GM19397 (cell line): ENCODE measurements at regions not wholly inside any gene's neighbourhood (a gene's known extent, or its start where the extent isn't known, plus 50 kb on each side); places are given as distances from the start of the nearest gene placed in this dataset.

Experiments
- ATAC-seq: cut with Tn5 transposase; IDR thresholded peaks from one replicate; pipeline ENCODE4 v1.9.1; 2021; ENCODE audit warnings: mild to moderate bottlenecking, moderate library complexity; ENCODE audit not compliant: unreplicated experiment

- no peak for ATAC-seq
These were observed 446.5 kb downstream of the BCL11A start for GRCh38 chr2:60106836-60107529.

- no peak for ATAC-seq
These were observed 447.5 kb downstream of the BCL11A start for GRCh38 chr2:60105906-60106305.

GRCh38 chr2:60104514-60105505, 448.6 kb downstream of the BCL11A start:
- no peak for ATAC-seq

GRCh38 chr2:60100034-60100433, 453.4 kb downstream of the BCL11A start:
- ATAC-seq = no peak

DNA sequence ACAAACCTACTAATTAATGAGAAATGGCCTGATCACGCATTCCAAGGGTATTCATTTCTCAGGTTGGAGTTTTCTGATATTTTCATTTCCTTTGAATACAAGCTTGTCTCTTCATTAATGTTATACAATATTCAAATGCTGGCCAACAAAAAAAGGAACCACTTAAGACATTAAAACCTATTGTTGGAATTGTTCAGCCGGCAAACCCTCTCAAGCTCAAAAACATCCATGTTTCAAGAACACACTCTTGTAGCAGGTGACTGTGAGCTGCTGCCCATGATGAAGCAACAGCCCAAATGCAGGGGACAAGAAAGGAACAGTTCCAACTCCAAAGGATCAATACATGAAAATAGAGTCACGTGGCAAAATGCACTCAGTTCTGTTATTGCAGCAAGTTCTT, 454.5 kb downstream of the BCL11A start:
- no peak for ATAC-seq

DNA sequence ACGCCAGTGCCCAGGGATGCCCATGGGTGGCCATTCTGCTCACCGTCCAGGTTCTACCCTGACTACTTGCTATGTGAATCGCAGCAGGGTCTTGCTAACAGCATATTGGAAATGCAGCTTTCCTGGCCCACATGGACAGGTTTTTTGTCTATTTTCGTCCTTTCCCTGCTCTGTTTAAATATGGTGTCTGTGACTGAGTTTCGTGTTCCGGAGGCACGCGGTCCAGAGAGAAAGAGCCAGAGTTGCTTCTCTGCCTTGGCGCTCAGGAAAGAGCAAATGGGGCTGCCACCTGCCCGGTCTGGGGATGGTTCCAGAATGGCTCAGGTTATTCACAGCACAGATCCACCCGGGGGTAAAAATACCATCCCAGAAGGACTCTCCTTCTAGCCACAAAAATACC, 456.2 kb downstream of the BCL11A start:
- ATAC-seq = no peak

- ATAC-seq = no peak
These were observed 456.9 kb downstream of the BCL11A start for GRCh38 chr2:60096556-60096955.

- no peak for ATAC-seq
These were observed 457.6 kb downstream of the BCL11A start for GRCh38 chr2:60095903-60096302.

DNA sequence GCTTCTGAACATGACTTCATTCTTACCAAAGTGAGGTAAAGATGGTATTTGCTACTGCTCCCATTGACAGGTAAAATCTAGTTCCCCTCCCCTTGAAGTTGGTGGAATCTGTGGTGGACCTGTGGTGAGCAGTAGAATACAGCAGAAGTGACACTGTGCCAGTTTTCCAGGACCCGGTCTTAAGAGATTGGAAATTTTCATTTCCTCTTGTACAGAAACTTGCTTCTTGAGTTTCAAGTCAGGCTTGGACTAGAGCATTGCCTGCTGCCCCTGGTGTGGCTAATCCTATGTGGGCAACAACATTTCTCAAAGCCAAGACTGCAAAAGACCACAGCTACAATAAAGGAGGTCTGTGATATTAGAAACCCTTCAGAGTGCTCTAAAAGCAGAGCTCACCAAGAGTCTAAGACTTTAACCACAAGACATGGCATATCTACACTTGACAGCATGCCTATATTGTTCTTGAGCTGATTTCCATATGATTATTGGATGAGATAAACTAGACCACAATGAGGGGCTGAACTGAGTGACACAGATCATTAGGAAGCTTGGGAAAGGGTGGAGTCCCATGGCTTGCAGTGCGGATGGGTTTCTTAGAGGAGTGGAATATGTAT, 458.1 kb downstream of the BCL11A start:
- no peak for ATAC-seq

GRCh38 chr2:60094450-60094929, 459.0 kb downstream of the BCL11A start:
- ATAC-seq = no peak

DNA sequence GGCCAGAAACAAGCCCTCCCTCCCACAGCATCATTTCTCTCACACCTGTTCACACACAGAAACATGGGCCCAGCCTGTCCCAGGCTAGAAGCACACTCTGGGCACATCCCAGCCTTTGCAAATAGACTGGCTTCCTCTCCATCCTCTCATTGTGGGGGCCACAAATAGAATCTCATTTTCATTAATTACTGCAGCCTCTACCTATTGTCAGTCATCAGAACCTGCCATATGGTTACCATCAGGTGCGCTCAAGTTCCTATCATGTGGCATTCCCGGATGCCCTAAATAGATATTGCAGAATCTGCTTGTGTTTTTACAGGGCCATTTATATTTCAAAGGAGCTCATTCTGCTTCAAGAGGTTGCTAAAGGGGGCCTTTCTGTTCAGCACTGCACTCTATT, 460.7 kb downstream of the BCL11A start:
- no peak for ATAC-seq

DNA sequence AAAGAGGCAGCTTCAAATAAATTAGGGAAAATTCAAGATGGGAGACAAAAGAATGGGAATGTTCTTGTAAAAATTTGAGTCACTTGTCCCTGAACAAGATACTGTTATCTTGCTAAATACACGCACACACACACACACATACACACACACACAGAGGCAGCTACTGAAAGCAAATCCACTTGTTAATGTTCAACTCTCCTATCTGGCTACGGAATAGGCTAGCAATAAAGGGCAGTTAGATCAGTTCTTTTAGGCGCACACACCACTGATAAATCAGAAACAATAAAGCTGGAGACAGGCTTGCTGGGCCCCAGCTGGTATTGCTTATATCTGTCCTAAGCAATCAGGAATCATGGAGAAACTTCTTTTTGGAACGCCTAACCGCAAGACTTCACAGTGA, 461.6 kb downstream of the BCL11A start:
- ATAC-seq = no peak

GRCh38 chr2:60091266-60091665, 462.2 kb downstream of the BCL11A start:
- ATAC-seq = no peak

DNA sequence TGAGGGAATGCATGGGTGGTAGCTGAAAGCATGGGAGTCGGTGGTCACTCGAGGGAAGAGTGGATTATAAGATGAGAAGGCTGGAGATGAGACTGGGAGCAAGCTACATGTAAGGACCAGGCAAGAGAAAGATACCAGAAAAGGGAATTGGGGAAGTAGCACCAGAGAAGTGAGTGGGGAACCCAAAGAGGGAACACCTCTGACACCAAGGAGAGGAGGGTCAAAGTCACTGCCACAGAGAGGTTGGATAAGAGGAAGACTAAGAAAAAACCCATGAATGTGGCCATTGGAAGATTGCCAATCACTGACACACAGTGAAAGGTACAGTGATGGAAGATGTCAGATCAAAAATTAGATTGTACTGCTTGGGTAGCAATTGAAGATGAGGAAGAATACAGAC, 473.9 kb downstream of the BCL11A start:
- no peak for ATAC-seq

GRCh38 chr2:60075048-60075447, 478.4 kb downstream of the BCL11A start:
- ATAC-seq = no peak

DNA sequence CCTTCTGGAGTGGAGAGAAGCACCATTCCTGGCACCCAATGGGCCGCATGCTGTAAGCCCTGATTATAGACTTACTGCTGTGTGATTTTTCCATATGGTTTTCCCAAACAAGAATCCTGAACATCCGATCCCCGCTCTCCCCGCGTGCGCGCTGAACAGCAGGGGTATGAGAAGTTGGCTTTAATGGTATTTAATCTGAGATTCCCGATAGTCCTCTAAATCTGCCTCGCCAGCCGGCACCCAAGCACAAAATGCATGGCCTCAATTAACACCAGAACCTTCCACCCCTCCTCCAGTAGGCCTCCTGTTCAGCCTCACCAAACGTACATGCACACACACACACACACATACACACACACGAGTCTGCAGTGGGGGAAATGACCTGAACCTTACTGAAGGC, 480.3 kb downstream of the BCL11A start:
- ATAC-seq = no peak

GRCh38 chr2:60072609-60073008, 480.8 kb downstream of the BCL11A start:
- ATAC-seq = no peak

GRCh38 chr2:60071490-60071831, 482.0 kb downstream of the BCL11A start:
- no peak for ATAC-seq

GRCh38 chr2:60070736-60071489, 482.5 kb downstream of the BCL11A start:
- ATAC-seq = no peak

- ATAC-seq = no peak
These were observed 483.3 kb downstream of the BCL11A start for GRCh38 chr2:60070196-60070595.

DNA sequence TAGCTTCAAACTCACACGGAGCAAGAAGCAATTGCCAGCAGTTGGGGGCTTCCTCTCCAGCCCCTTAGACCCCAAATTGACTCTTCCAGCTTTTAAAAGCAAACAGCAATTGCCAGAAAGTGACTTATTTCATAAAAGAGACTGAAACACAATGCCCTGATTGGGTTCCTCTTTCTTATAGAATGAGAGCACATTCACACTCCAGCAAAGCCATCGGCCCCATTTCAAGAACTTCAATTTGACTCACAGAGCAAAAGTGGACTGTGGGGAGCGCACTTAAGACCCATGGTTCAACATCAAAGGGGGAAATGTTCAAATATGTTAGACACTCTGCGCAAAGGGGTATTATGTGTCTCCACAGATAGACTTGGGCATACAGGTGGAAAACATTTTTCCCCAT, 484.7 kb downstream of the BCL11A start:
- no peak for ATAC-seq
